ENCODE measurements at regions not wholly inside any gene's neighbourhood (a gene's known extent, or its start where the extent isn't known, plus 50 kb on each side); places are given as distances from the start of the nearest gene placed in this dataset.

GRCh38 chr4:188197566-188197965 is 58.3 kb downstream of the TRIML1 start:
- H3K4me3 ChIP-seq (ENCODE audit: low read depth, low read length) = no peak overlapping the region
- DNase-seq = no peak
- H3K9me3 ChIP-seq = no peaks in the 10 kb centered on the region
- TF ChIP-seq CTCF (IDR thresholded peaks at IDR 0.05; ENCODE audit: low read depth, low read length) = no peak
- H3K4me1 ChIP-seq = no peaks in the 10 kb centered on the region
- H3K36me3 ChIP-seq = no peaks in the 10 kb centered on the region
- H3K27me3 ChIP-seq = no peaks in the 10 kb centered on the region

GRCh38 chr4:188198982-188199792 is 59.9 kb downstream of the TRIML1 start:
- Histone ChIP-seq H3K9me3 (no peaks in the 10 kb centered on the region), H3K27me3 (no peaks in the 10 kb centered on the region), H3K4me3 (ENCODE audit: low read depth, low read length) (no peak overlapping the region), H3K36me3 (no peaks in the 10 kb centered on the region), H3K4me1 (no peaks in the 10 kb centered on the region)
- DNase-seq = no peak
- no peak for TF ChIP-seq CTCF (IDR thresholded peaks at IDR 0.05; ENCODE audit: low read depth, low read length)

- no peaks in the 10 kb centered on the region for H3K4me1 ChIP-seq
- no peak for DNase-seq
- TF ChIP-seq CTCF (IDR thresholded peaks at IDR 0.05; ENCODE audit: low read depth, low read length) = no peak
- no peak overlapping the region for H3K4me3 ChIP-seq (ENCODE audit: low read depth, low read length)
- no peaks in the 10 kb centered on the region for H3K36me3 ChIP-seq
- H3K9me3 ChIP-seq = no peaks in the 10 kb centered on the region
- no peaks in the 10 kb centered on the region for H3K27me3 ChIP-seq
Measured at GRCh38 chr4:188201851-188202250, 62.6 kb downstream of the TRIML1 start.

GRCh38 chr4:188206783-188207182 is 67.5 kb downstream of the TRIML1 start:
- H3K4me3 ChIP-seq (ENCODE audit: low read depth, low read length) = no peak overlapping the region
- no peak for TF ChIP-seq CTCF (IDR thresholded peaks at IDR 0.05; ENCODE audit: low read depth, low read length)
- no peaks in the 10 kb centered on the region for H3K4me1 ChIP-seq
- no peaks in the 10 kb centered on the region for H3K9me3 ChIP-seq
- no peaks in the 10 kb centered on the region for H3K27me3 ChIP-seq
- H3K36me3 ChIP-seq = no peaks in the 10 kb centered on the region
- DNase-seq = no peak

GRCh38 chr4:188214861-188215260 is 75.6 kb downstream of the TRIML1 start:
- no peak for TF ChIP-seq CTCF (IDR thresholded peaks at IDR 0.05; ENCODE audit: low read depth, low read length)
- no peaks in the 10 kb centered on the region for H3K9me3 ChIP-seq
- DNase-seq = no peak
- no peaks in the 10 kb centered on the region for H3K36me3 ChIP-seq
- H3K27me3 ChIP-seq = no peaks in the 10 kb centered on the region
- H3K4me1 ChIP-seq = no peaks in the 10 kb centered on the region
- no peak overlapping the region for H3K4me3 ChIP-seq (ENCODE audit: low read depth, low read length)

- Histone ChIP-seq H3K4me3 (ENCODE audit: low read depth, low read length) (no peak overlapping the region), H3K4me1 (no peaks in the 10 kb centered on the region), H3K9me3 (no peaks in the 10 kb centered on the region), H3K27me3 (no peaks in the 10 kb centered on the region), H3K36me3 (no peaks in the 10 kb centered on the region)
- no peak for DNase-seq
- TF ChIP-seq CTCF (IDR thresholded peaks at IDR 0.05; ENCODE audit: low read depth, low read length) = no peak
Measured at GRCh38 chr4:188218392-188218791, 79.2 kb downstream of the TRIML1 start.
